H9 (cell line): ENCODE measurements at regions not wholly inside any gene's neighbourhood (a gene's known extent, or its start where the extent isn't known, plus 50 kb on each side); places are given as distances from the start of the nearest gene placed in this dataset.
A peak's percentile ranks its signal among the peaks of the same experiment; 100 is the strongest.

Experiments
- DNase-seq: peaks from one replicate; pipeline ENCODE4 v3.0.0-alpha.2; 2017
- H2AFZ ChIP-seq: one replicate; pipeline ENCODE4 v1.6.1; 2013; ENCODE audit warnings: mild to moderate bottlenecking, low read length, control low read depth, moderate library complexity
- H2AK5ac ChIP-seq: 2 replicates; pipeline ENCODE4 v1.6.1; 2013; ENCODE audit warnings: low read length, control low read depth, mixed read lengths; ENCODE audit not compliant: insufficient read length
- H2BK120ac ChIP-seq: one replicate; pipeline ENCODE4 v1.6.1; 2013; ENCODE audit warnings: low read depth, mild to moderate bottlenecking, low read length, control low read depth, inconsistent platforms; ENCODE audit not compliant: poor library complexity, severe bottlenecking
- H2BK12ac ChIP-seq: 2 replicates; pipeline ENCODE4 v1.6.1; 2013; ENCODE audit warnings: low read length, control low read depth, mixed read lengths, low read depth; ENCODE audit not compliant: insufficient read length
- H2BK15ac ChIP-seq: 2 replicates; pipeline ENCODE4 v1.6.1; 2013; ENCODE audit warnings: low read depth, low read length, control low read depth
- H2BK20ac ChIP-seq: one replicate; pipeline ENCODE4 v1.6.1; 2013; ENCODE audit warnings: low read depth, mild to moderate bottlenecking, low read length, control low read depth, inconsistent platforms; ENCODE audit not compliant: poor library complexity, severe bottlenecking
- H2BK5ac ChIP-seq: 2 replicates; pipeline ENCODE4 v1.6.1; 2013; ENCODE audit warnings: low read length, control low read depth, mixed read lengths; ENCODE audit not compliant: insufficient read length
- H3K14ac ChIP-seq: 2 replicates; pipeline ENCODE4 v1.6.1; 2013; ENCODE audit warnings: low read length, control low read depth; ENCODE audit not compliant: insufficient read depth
- H3K18ac ChIP-seq: 2 replicates; pipeline ENCODE4 v1.6.1; 2013; ENCODE audit warnings: low read depth, mild to moderate bottlenecking, mixed read lengths, low read length, control low read depth; ENCODE audit not compliant: insufficient read length
- H3K23ac ChIP-seq: 2 replicates; pipeline ENCODE4 v1.6.1; 2013; ENCODE audit warnings: low read length, control low read depth, mixed read lengths, low read depth; ENCODE audit not compliant: insufficient read length
- H3K23me2 ChIP-seq: 2 replicates; pipeline ENCODE4 v1.6.1; 2013; ENCODE audit warnings: low read depth, mild to moderate bottlenecking, mixed read lengths, low read length, control low read depth; ENCODE audit not compliant: insufficient read length, poor library complexity, severe bottlenecking
- H3K27ac ChIP-seq: 2 replicates; pipeline ENCODE4 v1.5.1; 2013; ENCODE audit warnings: low read length, control low read depth, mixed read lengths, low read depth; ENCODE audit not compliant: insufficient read length
- H3K27me3 ChIP-seq: 2 replicates; pipeline ENCODE4 v1.6.1; 2013; ENCODE audit warnings: low read length, control low read depth, inconsistent platforms; ENCODE audit not compliant: insufficient read depth
- H3K4ac ChIP-seq: 2 replicates; pipeline ENCODE4 v1.6.1; 2013; ENCODE audit warnings: low read depth, mild to moderate bottlenecking, control low read depth, inconsistent platforms, low read length, moderate library complexity
- H3K4me1 ChIP-seq: 2 replicates; pipeline ENCODE4 v1.6.1; 2013; ENCODE audit warnings: low read length, control low read depth, inconsistent platforms; ENCODE audit not compliant: insufficient read depth
- H3K4me2 ChIP-seq: 2 replicates; pipeline ENCODE4 v1.6.1; 2013; ENCODE audit warnings: low read length, control low read depth, mixed read lengths; ENCODE audit not compliant: insufficient read length, insufficient read depth
- H3K56ac ChIP-seq: 2 replicates; pipeline ENCODE4 v1.6.1; 2013; ENCODE audit warnings: low read depth, mild to moderate bottlenecking, mixed read lengths, low read length, control low read depth; ENCODE audit not compliant: insufficient read length
- H3K79me1 ChIP-seq: 2 replicates; pipeline ENCODE4 v1.6.1; 2013; ENCODE audit warnings: low read depth, mild to moderate bottlenecking, moderate library complexity, low read length, control low read depth, inconsistent platforms; ENCODE audit not compliant: insufficient read depth, poor library complexity, severe bottlenecking
- H3K79me2 ChIP-seq: 2 replicates; pipeline ENCODE4 v1.6.1; 2013; ENCODE audit warnings: low read length, control low read depth, inconsistent platforms; ENCODE audit not compliant: insufficient read depth
- H3K9ac ChIP-seq: 2 replicates; pipeline ENCODE4 v1.6.1; 2013; ENCODE audit warnings: low read length, control low read depth, mixed read lengths; ENCODE audit not compliant: insufficient read length; ENCODE audit errors: extremely low read depth
- H3K9me3 ChIP-seq: one replicate; pipeline ENCODE4 v1.6.1; 2013; ENCODE audit warnings: low read depth, low read length, inconsistent platforms; ENCODE audit not compliant: control insufficient read depth
- H3T11ph ChIP-seq: one replicate; pipeline ENCODE4 v1.6.1; 2013; ENCODE audit warnings: mild to moderate bottlenecking, low read length, control low read depth, inconsistent platforms
- H4K20me1 ChIP-seq: one replicate; pipeline ENCODE4 v1.6.1; 2013; ENCODE audit not compliant: control insufficient read depth, insufficient read length, insufficient read depth
- H4K5ac ChIP-seq: 2 replicates; pipeline ENCODE4 v1.6.1; 2013; ENCODE audit warnings: low read depth, mild to moderate bottlenecking, mixed read lengths, low read length, control low read depth; ENCODE audit not compliant: insufficient read length
- H4K8ac ChIP-seq: replicated peaks from 2 replicates; pipeline ENCODE4 v1.6.1; 2013; ENCODE audit warnings: low read length, control low read depth, mixed read lengths, low read depth; ENCODE audit not compliant: insufficient read length
- H4K91ac ChIP-seq: 2 replicates; pipeline ENCODE4 v1.6.1; 2013; ENCODE audit warnings: low read depth, mild to moderate bottlenecking, moderate library complexity, mixed read lengths, low read length, control low read depth; ENCODE audit not compliant: insufficient read length
- H3K27ac Mint-ChIP-seq, 3 experiments: 2 replicates in 2 of 3; 3 replicates in 1 of 3; pipeline ENCODE4 v1.8.0; 2020 to 2021; ENCODE audit warnings: mixed read lengths in 3 of 3, mild to moderate bottlenecking in 1 of 3, moderate library complexity in 1 of 3
- H3K27me3 Mint-ChIP-seq: 2 replicates; pipeline ENCODE4 v1.8.0; 2021; ENCODE audit warnings: low read depth, mild to moderate bottlenecking, moderate library complexity, mixed read lengths
- H3K36me3 Mint-ChIP-seq, 3 experiments: 2 replicates in 2 of 3; 3 replicates in 1 of 3; pipeline ENCODE4 v1.8.0; 2020 to 2021; ENCODE audit warnings: low read depth in 3 of 3, mixed read lengths in 3 of 3; ENCODE audit not compliant: insufficient read depth in 1 of 3
- H3K4me1 Mint-ChIP-seq, 2 experiments: 2 replicates each; pipeline ENCODE4 v1.8.0; 2020; ENCODE audit warnings: mixed read lengths in 2 of 2
- H3K4me3 Mint-ChIP-seq, 2 experiments: 2 replicates in 1 of 2; 3 replicates in 1 of 2; pipeline ENCODE4 v1.8.0; 2020 to 2021; ENCODE audit warnings: mild to moderate bottlenecking in 2 of 2, mixed read lengths in 2 of 2, moderate library complexity in 1 of 2
- H3K9me3 Mint-ChIP-seq, 2 experiments: 2 replicates in 1 of 2; 3 replicates in 1 of 2; pipeline ENCODE4 v1.8.0; 2020; ENCODE audit warnings: mild to moderate bottlenecking in 2 of 2, mixed read lengths in 2 of 2, moderate library complexity in 1 of 2
- CTCF ChIP-seq: fragments of 200-600 bp; sonication (generic); conservative IDR thresholded peaks from 3 replicates; pipeline ENCODE4 v1.8.0; 2021; ENCODE audit warnings: antibody characterized with exemption, mild to moderate bottlenecking
- WGBS: extraction: QIAGEN DNeasy Blood & Tissue Kit; methylation state at CpG from one replicate; pipeline ENCODE4 v1.1.7; 2013; ENCODE audit warnings: missing lambda C conversion rate, low lambda C conversion rate, mixed read lengths; ENCODE audit not compliant: insufficient read length; ENCODE audit errors: extremely low coverage; 5-methylcytosine and 5-hydroxymethylcytosine counted together

GRCh38 chr2:200179151-200179550, 127.3 kb upstream of the SPATS2L start:
- no peak overlapping the region for H3K18ac ChIP-seq
- WGBS, result no CpG with 5 or more reads among the region's 6 CpGs

More at GRCh38 chr2:200179151-200179550, 127.3 kb upstream of the SPATS2L start:
- Histone ChIP-seq H4K5ac (no peak overlapping the region), H2BK12ac (no peak overlapping the region), H2AFZ (no peak overlapping the region), H3K27ac (no peak overlapping the region), H4K91ac (no peak overlapping the region), H4K20me1 (no peaks in the 10 kb centered on the region), H3K14ac (no peak overlapping the region), H2BK120ac (no peak overlapping the region), H2BK20ac (no peak overlapping the region), H3K27me3 (no peaks in the 10 kb centered on the region), H3K23ac (no peak overlapping the region), H3K4ac (no peak overlapping the region), H3T11ph (no peak overlapping the region), H3K9ac (no peak overlapping the region), H4K8ac (no peak overlapping the region), H3K79me1 (no peaks in the 10 kb centered on the region), H3K9me3 (no peaks in the 10 kb centered on the region), H2AK5ac (no peak overlapping the region), H3K4me1 (no peaks in the 10 kb centered on the region), H3K23me2 (no peaks in the 10 kb centered on the region), H2BK5ac (no peak overlapping the region), H2BK15ac (no peak overlapping the region), H3K56ac (no peak overlapping the region), H3K79me2 (no peaks in the 10 kb centered on the region), H3K4me2 (no peak overlapping the region)
- DNase-seq, result no peak
- Mint-ChIP-seq H3K36me3 (peaks cover 0 to 2% (median 2%) of the 10 kb centered on the region in 3 experiments; a peak in 3 of 7 replicates), H3K4me3 (no peak overlapping the region), H3K9me3 (peaks cover 2 to 7% of the 10 kb centered on the region in 2 experiments), H3K4me1 (peaks cover 9 to 13% of the 10 kb centered on the region in 2 experiments; a peak in 3 of 4 replicates), H3K27ac (peak overlapping the region in 1 of 3 experiments; percentile 67; a peak in 1 of 7 replicates), H3K27me3 (no peaks in the 10 kb centered on the region)
- no peak for TF ChIP-seq CTCF
